ENCODE measurements at regions not wholly inside any gene's neighbourhood (a gene's known extent, or its start where the extent isn't known, plus 50 kb on each side); places are given as distances from the start of the nearest gene placed in this dataset.

- Histone ChIP-seq H4K20me1 (ENCODE audit: control insufficient read depth, insufficient read depth) (no peaks in the 10 kb centered on the region), H3K27me3 (replicated peaks in 1 of 2; ENCODE audit: control insufficient read depth in 2 of 2, insufficient read depth in 2 of 2, low read length in 1 of 2) (no peaks in the 10 kb centered on the region), H3K79me2 (ENCODE audit: control insufficient read depth, insufficient read depth, low read length) (no peaks in the 10 kb centered on the region), H3K27ac (ENCODE audit: control insufficient read depth, insufficient read depth) (no peak overlapping the region), H3K4me2 (ENCODE audit: control insufficient read depth, insufficient read depth) (no peak overlapping the region), H3K4me1 (ENCODE audit: control insufficient read depth, insufficient read depth, low read length) (no peaks in the 10 kb centered on the region), H3K36me3 (ENCODE audit: control insufficient read depth in 2 of 2, insufficient read depth in 2 of 2, low read length in 1 of 2) (no peaks in the 10 kb centered on the region), H3K9ac (ENCODE audit: control insufficient read depth, insufficient read depth, low read length) (no peak overlapping the region), H2AFZ (ENCODE audit: control insufficient read depth, low read depth, low read length) (no peak overlapping the region), H3K9me3 (replicated peaks; ENCODE audit: control insufficient read depth, insufficient read depth, low read length) (no peaks in the 10 kb centered on the region), H3K4me3 (no peak overlapping the region)
- FAIRE-seq (no peak), ATAC-seq (no peak), DNase-seq (ENCODE audit: low read depth, low spot score) (no peak)
- no TSS peak for BruUV-seq (replicated peaks)
- in situ Hi-C loops (cut with MboI): no loop called here
- CTCF ChIA-PET: no interaction called here
- intact Hi-C loops (cut with micrococcal nuclease; ENCODE audit: unreplicated experiment): no loop called here
- POLR2A ChIA-PET: no interaction called here
- RAD21 ChIA-PET (ENCODE audit: unreplicated experiment): no interaction called here
- WGBS (ENCODE audit: insufficient coverage, insufficient replicate concordance, low lambda C conversion rate, missing lambda C conversion rate): 34% methylated on average over 2 of the region's 2 CpGs
- SMC1A ChIA-PET (ENCODE audit: uncharacterized antibody, unreplicated experiment): no interaction called here
- TF ChIP-seq BCL3 (IDR thresholded peaks at IDR 0.05; ENCODE audit: borderline replicate concordance, insufficient read depth, low read depth, low read length, poor library complexity, severe bottlenecking) (no peak), TCF12 (IDR thresholded peaks at IDR 0.05; ENCODE audit: low read depth, low read length) (no peak), PRDM15 (CRISPR knock-in tag; IDR thresholded peaks at IDR 0.05) (no peak), MTA3 (IDR thresholded peaks at IDR 0.05; ENCODE audit: borderline replicate concordance, low read length) (no peak), USF2 (IDR thresholded peaks at IDR 0.05; ENCODE audit: borderline replicate concordance, low read depth, low read length) (no peak), TCF7 (IDR thresholded peaks at IDR 0.05; ENCODE audit: borderline replicate concordance) (no peak), EGR1 (IDR thresholded peaks at IDR 0.05; ENCODE audit: borderline replicate concordance in 1 of 2, low read depth in 2 of 2, low read length in 2 of 2) (no peak), RELB (IDR thresholded peaks at IDR 0.05; ENCODE audit: low read depth) (no peak), WRNIP1 (IDR thresholded peaks at IDR 0.05; ENCODE audit: borderline replicate concordance, low read depth, low read length) (no peak), ZBTB11 (CRISPR knock-in tag; IDR thresholded peaks at IDR 0.05) (no peak), TARDBP (IDR thresholded peaks at IDR 0.05; ENCODE audit: borderline replicate concordance) (no peak), STAT3 (IDR thresholded peaks at IDR 0.05; ENCODE audit: low read depth, low read length) (no peak)
Measured at GRCh38 chr2:82283075-82283474, 1978.5 kb upstream of the LRRTM1 start.
